ENCODE measurements at regions not wholly inside any gene's neighbourhood (a gene's known extent, or its start where the extent isn't known, plus 50 kb on each side); places are given as distances from the start of the nearest gene placed in this dataset.
"Not testable (repeated sequence)": the region's sequence is repeated elsewhere in the genome, so short reads cannot be mapped to it uniquely, and the experiment has no call there.

- no peak for DNase-seq (ENCODE audit: low spot score)
These were observed 98.7 kb upstream of the KLHL13 start for GRCh38 chrX:118215346-118215745.

GRCh38 chrX:118216087-118216486 is 99.5 kb upstream of the KLHL13 start:
- DNase-seq (ENCODE audit: low spot score), result peak; percentile 9

- peak; percentile 10 for DNase-seq (ENCODE audit: low spot score)
These were observed 99.9 kb upstream of the KLHL13 start for GRCh38 chrX:118216509-118216908.

GRCh38 chrX:118218079-118218478 is 101.5 kb upstream of the KLHL13 start:
- no peak for DNase-seq (ENCODE audit: low spot score)

- DNase-seq (ENCODE audit: low spot score), result no peak
These were observed 102.3 kb upstream of the KLHL13 start for GRCh38 chrX:118218940-118219339.

- DNase-seq (ENCODE audit: low spot score), result no peak
These were observed 103.3 kb upstream of the KLHL13 start for GRCh38 chrX:118219866-118220265.

GRCh38 chrX:118220509-118220908 is 103.9 kb upstream of the KLHL13 start:
- DNase-seq (ENCODE audit: low spot score), result no peak

- DNase-seq (ENCODE audit: low spot score), result no peak
These were observed 104.7 kb upstream of the KLHL13 start for GRCh38 chrX:118221270-118221669.

- no peak for DNase-seq (ENCODE audit: low spot score)
These were observed 105.1 kb upstream of the KLHL13 start for GRCh38 chrX:118221733-118222132.

GRCh38 chrX:118222421-118222820 is 105.8 kb upstream of the KLHL13 start:
- no peak for DNase-seq (ENCODE audit: low spot score)

GRCh38 chrX:118225711-118226428 is 109.3 kb upstream of the KLHL13 start:
- DNase-seq (ENCODE audit: low spot score), result peak; percentile 10

GRCh38 chrX:118228041-118228440 is 111.4 kb upstream of the KLHL13 start:
- no peak for DNase-seq (ENCODE audit: low spot score)

- no peak for DNase-seq (ENCODE audit: low spot score)
These were observed 111.8 kb upstream of the KLHL13 start for GRCh38 chrX:118228456-118228855.

- DNase-seq (ENCODE audit: low spot score), result no peak
These were observed 114.4 kb upstream of the WDR44 start for GRCh38 chrX:118231464-118231863.

GRCh38 chrX:118239178-118239870 is 106.6 kb upstream of the WDR44 start:
- no peak for DNase-seq (ENCODE audit: low spot score)

- DNase-seq (ENCODE audit: low spot score), result no peak
These were observed 105.8 kb upstream of the WDR44 start for GRCh38 chrX:118239913-118240698.

GRCh38 chrX:118246961-118247360 is 98.9 kb upstream of the WDR44 start:
- DNase-seq (ENCODE audit: low spot score), result not testable (repeated sequence)

- no peak for DNase-seq (ENCODE audit: low spot score)
These were observed 96.8 kb upstream of the WDR44 start for GRCh38 chrX:118249146-118249545.

GRCh38 chrX:118250445-118250844 is 95.5 kb upstream of the WDR44 start:
- no peak for DNase-seq (ENCODE audit: low spot score)

- DNase-seq (ENCODE audit: low spot score), result no peak
These were observed 94.6 kb upstream of the WDR44 start for GRCh38 chrX:118251271-118251670.

- DNase-seq (ENCODE audit: low spot score), result no peak
These were observed 92.9 kb upstream of the WDR44 start for GRCh38 chrX:118252967-118253366.

GRCh38 chrX:118254611-118255010 is 91.3 kb upstream of the WDR44 start:
- DNase-seq (ENCODE audit: low spot score), result peak; percentile 34

- no peak for DNase-seq (ENCODE audit: low spot score)
These were observed 90.0 kb upstream of the WDR44 start for GRCh38 chrX:118255921-118256320.
